NCI-H146 (cell line): ENCODE measurements at regions not wholly inside any gene's neighbourhood (a gene's known extent, or its start where the extent isn't known, plus 50 kb on each side); places are given as distances from the start of the nearest gene placed in this dataset.

Source experiments
- DNase-seq: peaks from one replicate; lab custom pipeline; 2025; lab: John Stamatoyannopoulos, UW

GRCh38 chr4:140316799-140317198 lies 56.6 kb upstream of the SCOC start:
- DNase-seq, result no peak

- DNase-seq, result no peak
Observed at GRCh38 chr4:140315970-140316369, 57.5 kb upstream of the SCOC start.

GRCh38 chr4:140315438-140315837 lies 58.0 kb upstream of the SCOC start:
- no peak for DNase-seq

- no peak for DNase-seq
Observed at GRCh38 chr4:140315019-140315418, 58.4 kb upstream of the SCOC start.

- DNase-seq, result no peak
Observed at GRCh38 chr4:140312100-140312499, 61.3 kb upstream of the SCOC start.

- no peak for DNase-seq
Observed at GRCh38 chr4:140311257-140311835, 62.1 kb upstream of the SCOC start.

- DNase-seq, result no peak
Observed at GRCh38 chr4:140309124-140309870, 64.1 kb upstream of the SCOC start.

GRCh38 chr4:140308366-140309123 lies 64.9 kb upstream of the SCOC start:
- no peak for DNase-seq

GRCh38 chr4:140305053-140305452 lies 68.4 kb upstream of the SCOC start:
- DNase-seq, result peak; percentile 5

- no peak for DNase-seq
Observed at GRCh38 chr4:140304346-140304745, 69.1 kb upstream of the SCOC start.

GRCh38 chr4:140302151-140302859 lies 71.1 kb upstream of the SCOC start:
- no peak for DNase-seq

GRCh38 chr4:140300271-140300970 lies 73.0 kb upstream of the SCOC start:
- DNase-seq, result no peak

- DNase-seq, result peak; percentile 16
Observed at GRCh38 chr4:140298001-140298400, 75.4 kb upstream of the SCOC start.

GRCh38 chr4:140297221-140297570 lies 76.2 kb upstream of the SCOC start:
- peak; percentile 86 for DNase-seq

- DNase-seq, result peak; percentile 67
Observed at GRCh38 chr4:140296335-140297220, 76.9 kb upstream of the SCOC start.

- no peak for DNase-seq
Observed at GRCh38 chr4:140293979-140294378, 79.5 kb upstream of the SCOC start.

GRCh38 chr4:140291259-140291658 lies 82.2 kb upstream of the SCOC start:
- no peak for DNase-seq

GRCh38 chr4:140289486-140289885 lies 84.0 kb upstream of the SCOC start:
- no peak for DNase-seq

GRCh38 chr4:140286456-140286855 lies 87.0 kb upstream of the SCOC start:
- no peak for DNase-seq

- DNase-seq, result no peak
Observed at GRCh38 chr4:140284456-140284855, 89.0 kb upstream of the SCOC start.
